Suprapubic skin (tissue), 4 donors: ENCODE measurements at regions not wholly inside any gene's neighbourhood (a gene's known extent, or its start where the extent isn't known, plus 50 kb on each side); places are given as distances from the start of the nearest gene placed in this dataset.

Experiments used
- CTCF ChIP-seq, 2 donors: fragments of 200-600 bp in 1 of 2; fragments of 450-650 bp in 1 of 2; sonication (generic) in 1 of 2; IDR thresholded peaks; one replicate each; pipeline ENCODE4 v1.5.1; 2016 to 2019; ENCODE audit warnings: antibody characterized with exemption in 2 of 2, mild to moderate bottlenecking in 1 of 2, moderate library complexity in 1 of 2
- EP300 ChIP-seq: sonication (generic); formaldehyde crosslinking; IDR thresholded peaks from one replicate; pipeline ENCODE4 v1.6.1; 2017; ENCODE audit warnings: antibody characterized with exemption
- POLR2A ChIP-seq, 2 donors: fragments of 450-650 bp; IDR thresholded peaks; one replicate each; pipeline ENCODE4 v1.6.1; 2017; ENCODE audit warnings: antibody characterized with exemption in 2 of 2, mild to moderate bottlenecking in 2 of 2, moderate library complexity in 2 of 2
- POLR2AphosphoS5 ChIP-seq, 3 donors: sonication (generic); formaldehyde crosslinking; IDR thresholded peaks; one replicate each; pipeline ENCODE4 v1.6.1; 2017; ENCODE audit warnings: antibody characterized with exemption in 3 of 3

DNA sequence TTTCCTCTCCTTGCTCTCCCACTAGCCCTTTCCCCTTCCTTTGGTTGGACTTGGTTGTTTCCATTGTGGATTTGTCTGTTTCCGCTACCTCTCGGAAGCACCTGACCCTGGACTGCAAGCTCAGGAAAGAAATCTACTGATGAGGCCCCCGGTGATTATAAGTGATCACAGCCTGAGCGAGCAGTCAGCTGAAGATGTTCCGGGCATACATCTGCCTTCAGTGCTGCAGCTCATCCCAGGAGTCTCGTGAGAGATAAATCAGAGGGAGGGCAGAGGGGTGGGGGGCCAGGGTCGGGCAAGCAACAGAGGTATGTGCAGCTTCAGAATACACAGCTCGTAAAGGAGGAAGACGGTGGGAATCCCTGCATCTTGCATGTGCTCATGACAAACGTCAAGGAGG lies 102.1 kb downstream of the MRPL46 start:
- TF ChIP-seq CTCF (IDR thresholded peaks at IDR 0.05) (no peak), POLR2A (IDR thresholded peaks at IDR 0.05) (no peak), EP300 (no peak), POLR2AphosphoS5 (IDR thresholded peaks at IDR 0.05) (no peak)
